GM13977 (cell line): ENCODE measurements at regions not wholly inside any gene's neighbourhood (a gene's known extent, or its start where the extent isn't known, plus 50 kb on each side); places are given as distances from the start of the nearest gene placed in this dataset.

ENCODE experiments used
- DNase-seq: peaks from one replicate; pipeline ENCODE4 v3.0.0; 2012; ENCODE audit warnings: low spot score
- CTCF ChIP-seq: IDR thresholded peaks from 2 replicates; pipeline ENCODE4 v1.5.1; 2012; ENCODE audit warnings: mild to moderate bottlenecking, control low read depth; ENCODE audit not compliant: insufficient read depth; ENCODE audit errors: extremely low read depth, missing control alignments
- in situ Hi-C: fragments of 300-500 bp; cut with MboI; formaldehyde crosslinking; loops from one replicate; pipeline ENCODE4 v1.12.0; 2022; ENCODE audit warnings: low sequenced_read_pairs, low pct_unique_long_range_greater_than_20kb, mixed read lengths, inconsistent platforms; ENCODE audit not compliant: unreplicated experiment

GRCh38 chr11:91248199-91248807, 976.3 kb upstream of the FAT3 start:
- no peak for DNase-seq

DNA sequence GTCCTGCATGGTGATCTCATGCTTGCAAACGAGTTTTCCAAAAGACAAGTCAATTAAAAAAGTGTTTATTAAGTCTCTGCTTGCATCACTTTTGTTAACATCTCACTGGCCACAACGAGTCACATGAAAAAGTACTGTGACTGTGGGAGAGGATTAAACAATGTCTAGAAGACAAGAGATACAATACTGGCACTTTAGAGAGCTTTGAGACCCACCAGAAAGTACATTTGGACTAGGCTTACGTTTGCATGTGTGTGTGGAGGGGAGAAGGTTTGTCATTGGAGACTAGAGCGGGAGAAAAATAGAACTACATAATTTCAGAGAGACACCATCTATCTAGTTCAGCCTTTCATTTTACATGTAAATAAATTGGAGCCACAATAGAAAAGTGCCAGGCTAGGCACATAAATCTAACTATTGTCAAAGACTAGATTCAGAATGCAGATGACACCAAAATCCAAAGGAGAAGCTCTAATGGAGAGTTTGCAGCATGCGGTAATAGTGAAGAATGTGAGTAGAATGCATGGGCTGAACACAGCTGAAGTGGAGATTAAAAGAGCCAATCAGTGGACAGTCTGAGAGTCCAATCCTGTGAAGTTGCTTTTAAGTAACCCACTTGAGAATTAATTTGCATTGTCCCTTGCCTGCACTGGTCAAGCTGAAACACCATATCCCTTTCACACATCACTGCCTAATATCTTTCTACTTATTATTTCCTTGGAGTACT, 977.4 kb upstream of the FAT3 start:
- DNase-seq = no peak
- in situ Hi-C loops = no loop called here
- no peak for TF ChIP-seq CTCF

More at GRCh38 chr11:91248199-91248807, 976.3 kb upstream of the FAT3 start:
- peak; percentile 74 for TF ChIP-seq CTCF
- in situ Hi-C loops = no loop called here

- DNase-seq = no peak
- in situ Hi-C loops = no loop called here
- no peak for TF ChIP-seq CTCF
Measured at GRCh38 chr11:91244912-91245311, 979.7 kb upstream of the FAT3 start.

DNA sequence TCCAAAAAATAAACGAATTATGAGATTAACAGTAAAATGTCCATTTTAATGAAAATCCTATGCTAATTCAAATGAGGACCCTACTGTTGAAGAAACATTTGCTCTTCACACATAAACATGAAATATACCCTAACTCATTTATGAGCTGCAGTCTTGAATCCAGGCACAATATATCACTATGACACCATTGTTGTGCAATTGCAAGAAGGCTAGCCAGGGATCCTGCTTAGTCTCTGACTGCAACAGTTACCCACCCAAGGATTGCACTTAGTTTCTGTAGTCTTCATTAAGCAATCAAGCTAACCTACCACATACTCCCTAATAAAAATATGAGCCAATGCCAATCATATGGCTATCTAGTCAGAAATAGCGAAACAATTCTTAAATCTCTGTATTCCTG, 981.0 kb upstream of the FAT3 start:
- no peak for TF ChIP-seq CTCF
- in situ Hi-C loops = no loop called here
- no peak for DNase-seq

DNA sequence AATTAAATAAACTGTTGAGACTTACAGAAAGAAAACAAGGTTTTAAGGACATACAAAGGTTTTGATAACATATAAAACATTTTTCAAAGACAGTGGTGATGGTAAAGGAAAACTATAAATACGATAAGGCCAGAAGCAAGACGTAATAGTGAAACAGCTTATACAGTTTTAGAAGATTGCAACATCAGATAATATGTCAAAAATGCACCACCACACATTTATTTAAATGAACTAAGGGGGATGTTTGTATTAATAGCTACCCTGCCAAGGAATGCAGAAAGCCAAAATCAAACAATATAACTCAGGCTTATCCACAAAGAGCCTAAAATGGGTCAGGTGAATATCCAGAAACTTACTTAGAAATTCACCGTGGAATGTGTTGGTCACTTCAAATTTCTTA, 981.6 kb upstream of the FAT3 start:
- DNase-seq = no peak
- no peak for TF ChIP-seq CTCF
- in situ Hi-C loops = no loop called here

- DNase-seq = no peak
- no peak for TF ChIP-seq CTCF
- in situ Hi-C loops = no loop called here
Measured at GRCh38 chr11:91241226-91241625, 983.4 kb upstream of the FAT3 start.
